GM20000 (cell line): ENCODE measurements at regions not wholly inside any gene's neighbourhood (a gene's known extent, or its start where the extent isn't known, plus 50 kb on each side); places are given as distances from the start of the nearest gene placed in this dataset.

ENCODE experiments used
- DNase-seq: peaks from one replicate; pipeline ENCODE4 v3.0.0; 2012; ENCODE audit warnings: low spot score
- CTCF ChIP-seq: IDR thresholded peaks from 2 replicates; pipeline ENCODE4 v1.5.1; 2012; ENCODE audit warnings: mild to moderate bottlenecking, control low read depth; ENCODE audit errors: extremely low read depth, missing control alignments

DNA sequence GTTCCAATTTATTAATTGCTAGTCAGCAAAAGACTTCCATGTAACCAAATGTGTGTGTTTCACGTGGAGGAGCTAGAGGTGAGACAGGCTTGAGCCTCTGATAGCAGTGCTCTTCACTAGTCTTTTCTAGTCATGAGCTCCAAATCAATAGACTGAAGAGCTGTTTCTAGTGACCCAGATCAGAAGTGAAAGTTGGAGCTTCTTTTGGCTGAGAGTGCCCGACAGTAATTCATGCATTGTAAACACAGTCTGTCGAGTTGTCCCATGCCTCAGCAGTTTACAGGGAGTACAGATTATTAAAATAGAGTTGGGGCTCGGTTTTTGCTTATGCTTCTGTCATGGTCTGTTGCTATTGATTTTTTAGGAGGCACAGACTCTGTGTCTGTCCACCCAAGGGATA is 793.1 kb downstream of the DTWD2 start:
- TF ChIP-seq CTCF: no peak
- no peak for DNase-seq

GRCh38 chr5:118193194-118193905 is 795.0 kb downstream of the DTWD2 start:
- TF ChIP-seq CTCF: no peak
- no peak for DNase-seq

- no peak for DNase-seq
Measured at GRCh38 chr5:118185018-118185417, 803.3 kb downstream of the DTWD2 start.

DNA sequence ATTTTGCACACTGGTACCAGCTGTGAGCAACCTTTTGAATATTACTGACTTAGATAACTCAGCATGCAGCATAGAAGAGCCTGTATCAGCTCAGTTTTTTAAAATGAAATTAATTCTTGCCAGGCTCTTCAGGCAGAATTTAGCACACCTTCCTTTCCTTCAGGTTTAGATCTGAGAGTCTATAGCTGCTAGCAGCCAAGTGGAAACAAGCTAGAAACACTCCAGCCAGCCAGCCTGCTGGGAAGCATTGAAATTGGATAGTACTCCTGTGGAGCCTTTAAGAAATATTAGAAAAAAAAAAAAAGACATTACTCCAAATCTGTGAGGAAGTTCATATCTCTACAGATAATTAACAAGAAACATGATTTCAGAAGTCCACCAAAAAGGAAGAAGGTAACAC is 812.2 kb downstream of the DTWD2 start:
- DNase-seq: no peak
- no peak for TF ChIP-seq CTCF

More at GRCh38 chr5:118185018-118185417, 803.3 kb downstream of the DTWD2 start:
- no peak for TF ChIP-seq CTCF

DNA sequence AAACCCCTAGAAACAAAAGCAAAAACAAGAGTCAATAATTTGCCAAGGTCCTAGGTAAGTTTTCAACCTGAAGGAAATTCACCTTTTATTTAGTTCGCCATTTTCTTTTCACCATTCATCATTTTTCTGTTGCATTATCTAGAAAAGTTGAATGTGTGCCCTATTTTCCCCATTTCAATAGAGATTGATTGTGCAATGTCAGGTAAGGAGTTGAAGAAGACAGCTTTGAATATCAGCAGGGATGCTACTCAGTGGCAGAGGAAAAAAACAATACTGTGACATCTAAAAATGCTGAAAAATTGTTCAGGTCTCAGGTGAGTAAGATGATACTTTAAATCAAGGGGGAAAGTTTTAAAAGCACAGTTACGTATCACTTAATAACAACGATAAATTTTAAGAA is 813.7 kb downstream of the DTWD2 start:
- no peak for TF ChIP-seq CTCF
- no peak for DNase-seq

- DNase-seq: no peak
- no peak for TF ChIP-seq CTCF
Measured at GRCh38 chr5:118173340-118173739, 815.0 kb downstream of the DTWD2 start.

DNA sequence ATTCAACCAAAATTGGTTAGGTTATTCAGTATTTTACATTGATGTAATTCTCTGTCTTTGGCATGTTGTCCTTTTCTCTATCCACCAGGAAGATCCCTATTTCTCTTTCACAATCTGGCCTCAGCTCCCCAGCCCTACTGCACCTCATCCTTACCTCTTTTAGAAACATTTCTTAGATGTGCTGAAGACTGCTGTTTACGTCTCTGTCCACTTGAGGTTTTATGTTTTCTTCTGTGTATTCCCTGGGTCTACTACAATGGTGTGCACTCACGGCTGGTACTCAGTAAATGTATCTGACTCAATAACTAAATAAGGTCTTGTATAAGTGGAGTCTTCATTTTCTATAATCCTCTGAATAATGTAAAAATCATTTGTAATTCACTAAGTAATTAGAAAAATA is 822.7 kb downstream of the DTWD2 start:
- TF ChIP-seq CTCF: no peak

More for the DNA sequence above, 822.7 kb downstream of the DTWD2 start:
- no peak for DNase-seq
